HCT116 (cell line): ENCODE measurements at regions not wholly inside any gene's neighbourhood (a gene's known extent, or its start where the extent isn't known, plus 50 kb on each side); places are given as distances from the start of the nearest gene placed in this dataset.

Experiments
- CEBPB ChIP-seq: IDR thresholded peaks from 2 replicates; pipeline ENCODE4 v1.6.1; 2012; ENCODE audit warnings: low read depth
- EZH2 ChIP-seq: fragments of 200-600 bp; sonication (generic); IDR thresholded peaks from 2 replicates; pipeline ENCODE4 v1.6.1; 2017; ENCODE audit warnings: antibody characterized with exemption, mixed run types
- EZH2phosphoT487 ChIP-seq: fragments of 200-600 bp; IDR thresholded peaks from 2 replicates; pipeline ENCODE4 v1.6.1; 2018; ENCODE audit warnings: antibody characterized with exemption, borderline replicate concordance
- JUND ChIP-seq: IDR thresholded peaks from 2 replicates; pipeline ENCODE4 v1.6.1; 2012
- POLR2A ChIP-seq: IDR thresholded peaks from 2 replicates; pipeline ENCODE4 v1.7.0; 2011; ENCODE audit warnings: borderline replicate concordance; ENCODE audit not compliant: insufficient read depth, insufficient read length; ENCODE audit errors: extremely low read depth
- RAD21 ChIP-seq: IDR thresholded peaks from 2 replicates; pipeline ENCODE4 v1.6.1; 2012; ENCODE audit warnings: low read depth, mild to moderate bottlenecking
- SIN3A ChIP-seq: IDR thresholded peaks from 2 replicates; pipeline ENCODE4 v1.6.1; 2012; ENCODE audit warnings: low read depth
- SP1 ChIP-seq: IDR thresholded peaks from 2 replicates; pipeline ENCODE4 v1.6.1; 2012; ENCODE audit warnings: low read depth
- TF ChIP-seq, protein P1 (sequence below), 3 experiments: fragments of 200-600 bp in 1 of 3; sonication (generic) in 1 of 3; IDR thresholded peaks in 2 of 3; conservative IDR thresholded peaks in 1 of 3; 2 replicates each; pipeline ENCODE4 v1.5.1; 2012 to 2017; ENCODE audit warnings: low read depth in 2 of 3, low read length in 2 of 3, antibody characterized with exemption in 1 of 3, borderline replicate concordance in 1 of 3, control low read depth in 1 of 3, mild to moderate bottlenecking in 1 of 3, mixed read lengths in 1 of 3, mixed run types in 1 of 3, moderate library complexity in 1 of 3; ENCODE audit not compliant: insufficient read depth in 1 of 3

DNA sequence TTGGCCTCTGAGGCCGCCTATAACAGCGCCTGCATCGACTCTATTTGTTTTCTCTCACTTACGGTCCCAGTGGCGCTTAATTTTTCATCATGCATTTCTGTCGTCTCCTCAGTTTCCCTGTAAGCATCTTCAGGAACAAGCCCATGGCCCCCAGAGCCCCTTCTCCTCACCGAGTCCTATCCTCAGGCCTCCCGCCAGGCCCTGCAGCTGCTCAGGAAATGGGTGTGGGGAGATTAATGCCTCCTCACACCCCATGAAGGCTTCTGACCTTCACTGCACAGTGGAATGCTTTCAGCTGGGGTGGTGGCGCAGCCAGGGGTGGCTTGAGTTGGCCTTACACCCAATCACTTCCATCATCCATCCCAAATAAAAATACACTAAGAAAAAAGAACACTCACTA lies 260.4 kb downstream of the FAM43A start:
- TF ChIP-seq POLR2A (no peak), SIN3A (no peak), EZH2phosphoT487 (no peak), CEBPB (no peak), EZH2 (no peak), JUND (no peak), RAD21 (no peak), SP1 (no peak)
- TF ChIP-seq, protein P1, sequence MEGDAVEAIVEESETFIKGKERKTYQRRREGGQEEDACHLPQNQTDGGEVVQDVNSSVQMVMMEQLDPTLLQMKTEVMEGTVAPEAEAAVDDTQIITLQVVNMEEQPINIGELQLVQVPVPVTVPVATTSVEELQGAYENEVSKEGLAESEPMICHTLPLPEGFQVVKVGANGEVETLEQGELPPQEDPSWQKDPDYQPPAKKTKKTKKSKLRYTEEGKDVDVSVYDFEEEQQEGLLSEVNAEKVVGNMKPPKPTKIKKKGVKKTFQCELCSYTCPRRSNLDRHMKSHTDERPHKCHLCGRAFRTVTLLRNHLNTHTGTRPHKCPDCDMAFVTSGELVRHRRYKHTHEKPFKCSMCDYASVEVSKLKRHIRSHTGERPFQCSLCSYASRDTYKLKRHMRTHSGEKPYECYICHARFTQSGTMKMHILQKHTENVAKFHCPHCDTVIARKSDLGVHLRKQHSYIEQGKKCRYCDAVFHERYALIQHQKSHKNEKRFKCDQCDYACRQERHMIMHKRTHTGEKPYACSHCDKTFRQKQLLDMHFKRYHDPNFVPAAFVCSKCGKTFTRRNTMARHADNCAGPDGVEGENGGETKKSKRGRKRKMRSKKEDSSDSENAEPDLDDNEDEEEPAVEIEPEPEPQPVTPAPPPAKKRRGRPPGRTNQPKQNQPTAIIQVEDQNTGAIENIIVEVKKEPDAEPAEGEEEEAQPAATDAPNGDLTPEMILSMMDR (IDR thresholded peaks at IDR 0.05 in 2 of 3, conservative IDR thresholded peaks at IDR 0.05 in 1 of 3; ENCODE audit: borderline replicate concordance in 1 of 3, insufficient read depth in 1 of 3, low read depth in 2 of 3, low read length in 2 of 3) = no peak
